Trophoblast cell (in vitro differentiated cells and primary cell): ENCODE measurements at regions not wholly inside any gene's neighbourhood (a gene's known extent, or its start where the extent isn't known, plus 50 kb on each side); places are given as distances from the start of the nearest gene placed in this dataset.

Experiments
- DNase-seq, 2 donors: peaks; one replicate each; pipeline ENCODE4 v3.0.0-alpha.2; 2016
- H2AFZ ChIP-seq: 2 replicates; pipeline ENCODE4 v1.6.1; 2013; ENCODE audit warnings: low read length, moderate library complexity, mild to moderate bottlenecking; ENCODE audit not compliant: insufficient read depth, poor library complexity
- H2AK5ac ChIP-seq: 2 replicates; pipeline ENCODE4 v1.6.1; 2013; ENCODE audit warnings: mild to moderate bottlenecking, low read length
- H2BK120ac ChIP-seq: 2 replicates; pipeline ENCODE4 v1.6.1; 2013; ENCODE audit warnings: low read length, mild to moderate bottlenecking, moderate library complexity; ENCODE audit not compliant: insufficient read depth, poor library complexity
- H2BK12ac ChIP-seq: 2 replicates; pipeline ENCODE4 v1.6.1; 2013; ENCODE audit warnings: mild to moderate bottlenecking, low read length, moderate library complexity
- H2BK5ac ChIP-seq: 2 replicates; pipeline ENCODE4 v1.6.1; 2013; ENCODE audit warnings: low read length, low read depth, moderate library complexity, mild to moderate bottlenecking; ENCODE audit not compliant: poor library complexity
- H3K14ac ChIP-seq: 2 replicates; pipeline ENCODE4 v1.6.1; 2013; ENCODE audit warnings: mild to moderate bottlenecking, low read length
- H3K18ac ChIP-seq: 2 replicates; pipeline ENCODE4 v1.6.1; 2013; ENCODE audit warnings: mild to moderate bottlenecking, low read length
- H3K23ac ChIP-seq: 2 replicates; pipeline ENCODE4 v1.6.1; 2013; ENCODE audit warnings: low read length
- H3K27ac ChIP-seq: 2 replicates; pipeline ENCODE4 v1.5.1; 2013; ENCODE audit warnings: low read depth, mild to moderate bottlenecking, inconsistent platforms, low read length, moderate library complexity
- H3K27me3 ChIP-seq: 2 replicates; pipeline ENCODE4 v1.6.1; 2013; ENCODE audit warnings: inconsistent platforms, mild to moderate bottlenecking, low read length, moderate library complexity; ENCODE audit not compliant: insufficient read depth
- H3K36me3 ChIP-seq, 2 experiments: 1 replicate in 1 of 2; 2 replicates in 1 of 2; pipeline ENCODE4 v1.6.1; 2013; ENCODE audit warnings: low read length in 2 of 2, mild to moderate bottlenecking in 2 of 2, moderate library complexity in 1 of 2; ENCODE audit not compliant: insufficient read depth in 2 of 2, control insufficient read depth in 1 of 2
- H3K4ac ChIP-seq: 2 replicates; pipeline ENCODE4 v1.6.1; 2013; ENCODE audit warnings: low read depth, mild to moderate bottlenecking, low read length, moderate library complexity
- H3K4me1 ChIP-seq, 2 experiments: 1 replicate in 1 of 2; 2 replicates in 1 of 2; pipeline ENCODE4 v1.6.1; 2013; ENCODE audit warnings: low read length in 2 of 2, mild to moderate bottlenecking in 2 of 2, moderate library complexity in 1 of 2; ENCODE audit not compliant: insufficient read depth in 2 of 2, control insufficient read depth in 1 of 2
- H3K4me2 ChIP-seq: 2 replicates; pipeline ENCODE4 v1.6.1; 2013; ENCODE audit warnings: inconsistent platforms, mild to moderate bottlenecking, low read length, moderate library complexity
- H3K4me3 ChIP-seq: 2 replicates; pipeline ENCODE4 v1.5.1; 2013; ENCODE audit warnings: mild to moderate bottlenecking, low read depth, low read length, inconsistent platforms
- H3K79me1 ChIP-seq: one replicate; pipeline ENCODE4 v1.6.1; 2013; ENCODE audit warnings: low read length
- H3K79me2 ChIP-seq: 2 replicates; pipeline ENCODE4 v1.6.1; 2013; ENCODE audit warnings: low read length, mild to moderate bottlenecking; ENCODE audit not compliant: control insufficient read depth, insufficient read depth, poor library complexity
- H3K9ac ChIP-seq: 2 replicates; pipeline ENCODE4 v1.6.1; 2013; ENCODE audit warnings: mild to moderate bottlenecking, low read length
- H3K9me3 ChIP-seq: 2 replicates; pipeline ENCODE4 v1.6.1; 2013; ENCODE audit warnings: low read depth, mild to moderate bottlenecking, control low read depth, inconsistent platforms, low read length; ENCODE audit not compliant: insufficient read depth
- H4K12ac ChIP-seq: 2 replicates; pipeline ENCODE4 v1.6.1; 2013; ENCODE audit warnings: low read depth, mild to moderate bottlenecking, low read length, moderate library complexity
- H4K8ac ChIP-seq: 2 replicates; pipeline ENCODE4 v1.6.1; 2013; ENCODE audit warnings: low read depth, mild to moderate bottlenecking, low read length, moderate library complexity
- H4K91ac ChIP-seq: one replicate; pipeline ENCODE4 v1.6.1; 2013; ENCODE audit warnings: low read depth, mild to moderate bottlenecking, low read length, moderate library complexity
- WGBS: extraction: QIAGEN DNeasy Blood & Tissue Kit; methylation state at CpG from one replicate; pipeline ENCODE4 v1.1.7; 2013; ENCODE audit warnings: missing lambda C conversion rate; ENCODE audit not compliant: insufficient read length, insufficient coverage; ENCODE audit errors: extremely low coverage; 5-methylcytosine and 5-hydroxymethylcytosine counted together

DNA sequence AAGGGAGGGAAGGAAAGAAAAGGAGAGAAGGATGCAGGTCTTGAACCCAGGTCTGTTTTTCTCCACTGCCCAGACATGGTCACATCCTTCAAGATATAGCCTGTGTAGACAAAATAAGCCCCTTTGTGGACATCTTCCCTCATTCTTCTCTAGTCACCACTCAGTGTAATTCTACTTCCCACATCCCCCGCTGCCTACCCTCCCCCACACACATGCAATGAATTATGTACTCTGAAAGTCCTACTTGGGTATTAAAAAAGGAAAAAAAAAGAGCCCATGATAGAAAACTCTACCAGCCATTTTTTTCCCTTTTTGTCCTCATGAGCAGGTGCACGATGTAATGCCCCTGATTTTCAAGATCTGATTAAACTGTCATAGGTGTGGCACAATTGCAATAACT is 346.0 kb downstream of the MN1 start:
- H3K36me3 ChIP-seq = no peaks in the 10 kb centered on the region
- WGBS = no CpG with 5 or more reads among the region's 2 CpGs
- no peaks in the 10 kb centered on the region for H3K9me3 ChIP-seq

DNA sequence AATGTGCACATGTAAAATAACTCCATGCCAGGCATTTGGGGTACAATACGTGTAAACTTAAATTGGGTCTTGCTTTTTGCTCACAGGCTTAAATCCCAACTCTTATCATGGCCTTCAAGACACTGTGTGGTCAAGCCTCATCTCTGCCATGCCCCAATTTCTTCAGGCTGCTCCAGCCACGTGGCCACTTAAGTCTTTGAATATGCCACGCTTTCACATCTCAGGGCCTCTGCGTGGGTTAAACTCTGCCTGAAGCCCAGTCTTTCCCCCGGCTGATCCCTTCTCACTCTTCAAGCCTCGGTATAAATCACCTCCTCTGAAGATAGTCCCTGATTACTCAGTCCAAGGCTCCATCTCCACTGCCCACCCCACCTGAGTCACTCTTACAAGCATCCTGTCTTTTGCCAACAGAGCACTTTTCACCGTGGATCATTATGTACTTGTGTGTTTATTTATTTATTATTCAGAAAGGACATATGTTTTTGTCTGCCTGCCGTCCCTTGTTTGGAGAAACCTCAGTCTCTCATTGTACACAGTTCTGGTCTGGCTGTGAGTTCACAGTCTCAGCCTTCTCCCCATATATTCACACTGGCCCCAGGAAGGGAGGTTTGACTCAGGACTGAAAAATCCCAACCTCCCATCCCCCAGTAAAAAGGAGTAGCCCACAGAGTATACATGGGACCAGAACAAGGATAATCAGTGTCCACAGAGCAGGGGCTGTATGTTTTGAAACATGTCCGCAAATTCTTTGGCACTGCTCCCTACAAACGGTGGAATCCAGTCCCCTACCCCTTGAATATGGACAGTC is 344.7 kb downstream of the MN1 start:
- Histone ChIP-seq H3K9me3 (no peaks in the 10 kb centered on the region), H3K23ac (no peak overlapping the region), H3K27ac (peak overlapping the region; percentile 41), H3K4ac (no peak overlapping the region), H4K8ac (peak overlapping the region; percentile 18), H3K14ac (no peak overlapping the region), H3K4me1 (peaks cover 13 to 20% of the 10 kb centered on the region in 2 experiments), H2AK5ac (no peak overlapping the region), H4K91ac (peak overlapping the region; percentile 74), H3K18ac (peak overlapping the region; percentile 47), H2BK120ac (peak overlapping the region; percentile 20), H3K36me3 (no peaks in the 10 kb centered on the region), H3K4me3 (no peak overlapping the region), H2AFZ (peak overlapping the region; percentile 31), H3K79me1 (peaks cover 4% of the 10 kb centered on the region), H3K27me3 (no peaks in the 10 kb centered on the region), H3K9ac (no peak overlapping the region), H3K4me2 (no peak overlapping the region), H2BK5ac (no peak overlapping the region), H3K79me2 (no peaks in the 10 kb centered on the region), H2BK12ac (peak overlapping the region; percentile 35), H4K12ac (no peak overlapping the region)
- no CpG with 5 or more reads among the region's 10 CpGs for WGBS
- no peak for DNase-seq

More for the DNA sequence above, 346.0 kb downstream of the MN1 start:
- no peak overlapping the region for H3K27ac ChIP-seq
- no peak overlapping the region for H3K23ac ChIP-seq
- no peak overlapping the region for H4K91ac ChIP-seq
- H3K79me2 ChIP-seq = no peaks in the 10 kb centered on the region
- no peak overlapping the region for H2BK120ac ChIP-seq
- H4K8ac ChIP-seq = no peak overlapping the region
- no peak overlapping the region for H2BK5ac ChIP-seq
- H3K14ac ChIP-seq = no peak overlapping the region
- peaks cover 4% of the 10 kb centered on the region for H3K79me1 ChIP-seq
- no peaks in the 10 kb centered on the region for H3K27me3 ChIP-seq
- no peak overlapping the region for H3K4ac ChIP-seq
- no peak overlapping the region for H3K4me2 ChIP-seq
- H2AFZ ChIP-seq = no peak overlapping the region
- no peak for DNase-seq
- H3K4me1 ChIP-seq = peaks cover 4 to 10% of the 10 kb centered on the region in 2 experiments
- no peak overlapping the region for H2BK12ac ChIP-seq
- no peak overlapping the region for H2AK5ac ChIP-seq
- no peak overlapping the region for H3K18ac ChIP-seq
- no peak overlapping the region for H3K4me3 ChIP-seq
- no peak overlapping the region for H4K12ac ChIP-seq
- H3K9ac ChIP-seq = no peak overlapping the region

DNA sequence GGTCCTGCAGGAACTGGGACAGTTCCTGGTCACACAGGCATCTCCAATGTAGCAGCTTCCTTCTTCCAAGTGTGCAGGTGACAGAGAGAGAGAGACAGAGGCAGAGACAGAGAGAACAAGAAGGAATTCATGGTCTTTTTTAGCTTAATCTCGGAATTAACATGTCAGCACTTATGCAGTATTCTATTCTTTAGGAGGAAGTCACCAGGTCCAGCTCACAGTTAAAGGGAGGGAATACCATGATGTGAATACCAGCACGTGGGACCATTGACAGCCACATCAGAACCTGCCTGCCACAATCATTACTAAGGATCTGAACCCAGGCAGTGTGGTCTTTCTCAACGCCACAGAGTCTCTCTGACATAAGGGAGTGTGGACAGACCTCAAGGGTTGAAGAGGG is 341.6 kb downstream of the MN1 start:
- Histone ChIP-seq H3K4me2 (no peak overlapping the region), H3K4me1 (peaks cover 17 to 26% of the 10 kb centered on the region in 2 experiments), H2BK120ac (no peak overlapping the region), H3K27ac (no peak overlapping the region), H3K79me2 (no peaks in the 10 kb centered on the region), H3K36me3 (no peaks in the 10 kb centered on the region), H4K12ac (no peak overlapping the region), H2BK5ac (no peak overlapping the region), H3K23ac (no peak overlapping the region), H3K4ac (no peak overlapping the region), H3K27me3 (no peaks in the 10 kb centered on the region), H2BK12ac (no peak overlapping the region), H2AFZ (no peak overlapping the region), H3K9ac (no peak overlapping the region), H4K91ac (no peak overlapping the region), H3K18ac (no peak overlapping the region), H3K14ac (no peak overlapping the region), H3K79me1 (peaks cover 8% of the 10 kb centered on the region), H4K8ac (no peak overlapping the region), H2AK5ac (no peak overlapping the region), H3K9me3 (no peaks in the 10 kb centered on the region), H3K4me3 (no peak overlapping the region)
- no peak for DNase-seq
- WGBS = no CpG with 5 or more reads among the region's 3 CpGs

DNA sequence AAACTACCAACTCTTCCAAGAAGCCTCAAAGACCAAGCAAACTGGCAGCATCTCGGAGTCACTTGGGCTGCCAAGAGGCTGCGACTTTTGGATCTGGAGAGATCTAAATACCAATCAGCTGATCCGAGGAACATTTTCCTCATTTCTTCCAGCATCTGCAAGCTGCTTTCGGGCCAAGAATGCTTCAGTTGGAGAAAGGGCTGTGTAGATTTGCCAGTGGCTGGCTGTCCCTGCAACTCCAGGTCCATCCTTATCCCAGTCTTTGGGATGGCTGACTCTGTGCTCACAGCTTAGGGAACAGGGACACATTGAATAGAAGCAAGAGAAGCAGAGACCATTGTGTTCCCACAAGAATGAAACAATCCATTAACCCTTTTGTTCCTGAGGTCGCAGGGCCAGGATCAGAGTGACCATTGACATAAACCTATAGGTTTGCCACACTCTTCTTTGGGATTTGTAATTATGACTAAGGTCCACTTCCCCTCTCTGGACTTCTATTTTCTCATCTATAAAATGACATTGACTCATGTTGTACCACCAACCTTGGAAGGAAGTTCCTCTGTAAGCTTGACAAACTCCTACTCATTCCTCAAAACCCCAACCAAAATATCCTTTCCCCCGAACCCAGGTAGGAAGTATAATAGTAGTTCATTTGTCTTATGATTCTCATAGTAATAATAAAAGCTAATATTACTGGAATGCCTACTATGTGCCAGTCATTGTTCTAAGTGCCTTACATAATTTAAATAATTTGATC is 340.8 kb downstream of the MN1 start:
- Histone ChIP-seq H4K91ac (peak overlapping the region; percentile 40), H4K12ac (no peak overlapping the region), H3K9me3 (no peaks in the 10 kb centered on the region), H2AK5ac (no peak overlapping the region), H3K9ac (no peak overlapping the region), H3K79me2 (no peaks in the 10 kb centered on the region), H3K23ac (no peak overlapping the region), H2BK120ac (peak overlapping the region; percentile 23), H3K4ac (no peak overlapping the region), H3K18ac (no peak overlapping the region), H3K4me1 (peaks cover 17 to 26% of the 10 kb centered on the region in 2 experiments), H3K27me3 (no peaks in the 10 kb centered on the region), H4K8ac (no peak overlapping the region), H2AFZ (no peak overlapping the region), H2BK12ac (peak overlapping the region; percentile 81), H3K4me3 (no peak overlapping the region), H3K27ac (no peak overlapping the region), H3K4me2 (no peak overlapping the region), H3K14ac (peak overlapping the region; percentile 17), H3K79me1 (peaks cover 8% of the 10 kb centered on the region), H2BK5ac (peak overlapping the region; percentile 18), H3K36me3 (no peaks in the 10 kb centered on the region)
- WGBS = no CpG with 5 or more reads among the region's 6 CpGs
- DNase-seq = peak; percentile 33 to 71
